Neural cell (in vitro differentiated cells): ENCODE measurements at regions not wholly inside any gene's neighbourhood (a gene's known extent, or its start where the extent isn't known, plus 50 kb on each side); places are given as distances from the start of the nearest gene placed in this dataset.
"Not testable (repeated sequence)": the region's sequence is repeated elsewhere in the genome, so short reads cannot be mapped to it uniquely, and the experiment has no call there.

Experiments
- H2AFZ ChIP-seq: fragments of 200-600, 300-800 bp; sonication (generic), shearing (Covaris generic); 2 replicates; pipeline ENCODE4 v1.6.0; 2014; ENCODE audit warnings: low read depth, mild to moderate bottlenecking, antibody characterized with exemption, low read length, moderate library complexity
- H3F3A ChIP-seq: fragments of 200-600 bp; shearing (Covaris generic); 2 replicates; pipeline ENCODE4 v1.6.1; 2016; ENCODE audit warnings: mild to moderate bottlenecking, moderate library complexity, mixed read lengths, antibody characterized with exemption, low read length; ENCODE audit not compliant: insufficient read depth, poor library complexity, severe bottlenecking
- H3K27ac ChIP-seq: fragments of 200-600, 300-800 bp; sonication (generic), shearing (Covaris generic); 2 replicates; pipeline ENCODE4 v1.5.1; 2014; ENCODE audit warnings: mild to moderate bottlenecking, low read length, moderate library complexity
- H3K27me3 ChIP-seq: fragments of 300-800, 200-600 bp; sonication (generic), shearing (Covaris generic); 2 replicates; pipeline ENCODE4 v1.6.0; 2014; ENCODE audit warnings: mild to moderate bottlenecking, low read depth, low read length, moderate library complexity; ENCODE audit not compliant: insufficient read depth
- H3K36me3 ChIP-seq: fragments of 300-800, 200-600 bp; sonication (generic), shearing (Covaris generic); 2 replicates; pipeline ENCODE4 v1.5.1; 2014; ENCODE audit warnings: mild to moderate bottlenecking, antibody characterized with exemption, low read length, moderate library complexity; ENCODE audit not compliant: insufficient read depth
- H3K4me2 ChIP-seq: fragments of 300-800, 200-600 bp; sonication (generic), shearing (Covaris generic); 2 replicates; pipeline ENCODE4 v1.6.0; 2014; ENCODE audit warnings: mild to moderate bottlenecking, low read length
- H3K4me3 ChIP-seq: fragments of 300-800, 200-600 bp; sonication (generic), shearing (Covaris generic); 2 replicates; pipeline ENCODE4 v1.5.1; 2014; ENCODE audit warnings: mild to moderate bottlenecking, low read length, moderate library complexity
- H3K79me2 ChIP-seq: fragments of 200-600 bp; shearing (Covaris generic); replicated peaks from 2 replicates; pipeline ENCODE4 v1.6.0; 2014; ENCODE audit warnings: mild to moderate bottlenecking, low read length, moderate library complexity; ENCODE audit not compliant: insufficient read depth
- H3K9ac ChIP-seq: fragments of 300-800, 200-600 bp; sonication (generic), shearing (Covaris generic); 2 replicates; pipeline ENCODE4 v1.6.1; 2016; ENCODE audit warnings: mild to moderate bottlenecking, low read length, mixed read lengths
- H3K9me2 ChIP-seq: fragments of 200-600 bp; shearing (Covaris generic); 2 replicates; pipeline ENCODE4 v1.6.1; 2016; ENCODE audit warnings: mild to moderate bottlenecking, low read length, mixed read lengths; ENCODE audit not compliant: insufficient read depth
- H3K9me3 ChIP-seq: fragments of 200-600, 300-800 bp; sonication (generic), shearing (Covaris generic); 2 replicates; pipeline ENCODE4 v1.6.1; 2016; ENCODE audit warnings: mild to moderate bottlenecking, mixed run types, low read length, moderate library complexity, mixed read lengths
- H4K20me1 ChIP-seq: fragments of 200-600 bp; shearing (Covaris generic); 2 replicates; pipeline ENCODE4 v1.6.1; 2016; ENCODE audit warnings: mild to moderate bottlenecking, mixed run types; ENCODE audit not compliant: insufficient read depth
- CTCF ChIP-seq: fragments of 450-650 bp; IDR thresholded peaks from 2 replicates; pipeline ENCODE4 v1.5.1; 2014; ENCODE audit warnings: antibody characterized with exemption, mild to moderate bottlenecking, moderate library complexity; ENCODE audit not compliant: poor library complexity, severe bottlenecking
- EP300 ChIP-seq: fragments of 450-650 bp; conservative IDR thresholded peaks from 2 replicates; pipeline ENCODE4 v1.6.1; 2014; ENCODE audit warnings: antibody characterized with exemption, mild to moderate bottlenecking, moderate library complexity; ENCODE audit not compliant: poor library complexity, severe bottlenecking
- EZH2 ChIP-seq: fragments of 200-600, 300-800 bp; shearing (Covaris generic), sonication (generic); IDR thresholded peaks from 2 replicates; pipeline ENCODE4 v1.6.1; 2014; ENCODE audit warnings: antibody characterized with exemption, low read length, borderline replicate concordance, mild to moderate bottlenecking; ENCODE audit not compliant: insufficient read depth, poor library complexity, severe bottlenecking
- MXI1 ChIP-seq: fragments of 450-650 bp; conservative IDR thresholded peaks from 2 replicates; pipeline ENCODE4 v1.6.1; 2014; ENCODE audit warnings: antibody characterized with exemption, mild to moderate bottlenecking; ENCODE audit not compliant: poor library complexity, severe bottlenecking
- POLR2AphosphoS5 ChIP-seq: IDR thresholded peaks from 2 replicates; pipeline ENCODE4 v1.6.1; 2012
- RAD21 ChIP-seq: fragments of 450-650 bp; conservative IDR thresholded peaks from 2 replicates; pipeline ENCODE4 v1.6.1; 2014; ENCODE audit warnings: antibody characterized with exemption, mild to moderate bottlenecking, moderate library complexity
- SMC3 ChIP-seq: fragments of 450-650 bp; conservative IDR thresholded peaks from 2 replicates; pipeline ENCODE4 v1.6.1; 2014; ENCODE audit warnings: antibody characterized with exemption, mild to moderate bottlenecking, moderate library complexity; ENCODE audit not compliant: poor library complexity
- TAF1 ChIP-seq: IDR thresholded peaks from 2 replicates; pipeline ENCODE4 v1.6.1; 2012; ENCODE audit warnings: low read depth
- TF ChIP-seq, protein P1 (sequence below): IDR thresholded peaks from 2 replicates; pipeline ENCODE4 v1.6.1; 2012; ENCODE audit warnings: borderline replicate concordance

- no peaks in the 10 kb centered on the region for H3K9me3 ChIP-seq
- no peaks in the 10 kb centered on the region for H3K36me3 ChIP-seq
- no peaks in the 10 kb centered on the region for H3K9me2 ChIP-seq
- H3K4me3 ChIP-seq: no peak overlapping the region
- H2AFZ ChIP-seq: no peak overlapping the region
- H4K20me1 ChIP-seq: no peaks in the 10 kb centered on the region
- H3K27me3 ChIP-seq: no peaks in the 10 kb centered on the region
- no peaks in the 10 kb centered on the region for H3K79me2 ChIP-seq
- H3F3A ChIP-seq: no peaks in the 10 kb centered on the region
- no peak overlapping the region for H3K27ac ChIP-seq
- TF ChIP-seq EZH2: no peak
- TF ChIP-seq, protein P1, sequence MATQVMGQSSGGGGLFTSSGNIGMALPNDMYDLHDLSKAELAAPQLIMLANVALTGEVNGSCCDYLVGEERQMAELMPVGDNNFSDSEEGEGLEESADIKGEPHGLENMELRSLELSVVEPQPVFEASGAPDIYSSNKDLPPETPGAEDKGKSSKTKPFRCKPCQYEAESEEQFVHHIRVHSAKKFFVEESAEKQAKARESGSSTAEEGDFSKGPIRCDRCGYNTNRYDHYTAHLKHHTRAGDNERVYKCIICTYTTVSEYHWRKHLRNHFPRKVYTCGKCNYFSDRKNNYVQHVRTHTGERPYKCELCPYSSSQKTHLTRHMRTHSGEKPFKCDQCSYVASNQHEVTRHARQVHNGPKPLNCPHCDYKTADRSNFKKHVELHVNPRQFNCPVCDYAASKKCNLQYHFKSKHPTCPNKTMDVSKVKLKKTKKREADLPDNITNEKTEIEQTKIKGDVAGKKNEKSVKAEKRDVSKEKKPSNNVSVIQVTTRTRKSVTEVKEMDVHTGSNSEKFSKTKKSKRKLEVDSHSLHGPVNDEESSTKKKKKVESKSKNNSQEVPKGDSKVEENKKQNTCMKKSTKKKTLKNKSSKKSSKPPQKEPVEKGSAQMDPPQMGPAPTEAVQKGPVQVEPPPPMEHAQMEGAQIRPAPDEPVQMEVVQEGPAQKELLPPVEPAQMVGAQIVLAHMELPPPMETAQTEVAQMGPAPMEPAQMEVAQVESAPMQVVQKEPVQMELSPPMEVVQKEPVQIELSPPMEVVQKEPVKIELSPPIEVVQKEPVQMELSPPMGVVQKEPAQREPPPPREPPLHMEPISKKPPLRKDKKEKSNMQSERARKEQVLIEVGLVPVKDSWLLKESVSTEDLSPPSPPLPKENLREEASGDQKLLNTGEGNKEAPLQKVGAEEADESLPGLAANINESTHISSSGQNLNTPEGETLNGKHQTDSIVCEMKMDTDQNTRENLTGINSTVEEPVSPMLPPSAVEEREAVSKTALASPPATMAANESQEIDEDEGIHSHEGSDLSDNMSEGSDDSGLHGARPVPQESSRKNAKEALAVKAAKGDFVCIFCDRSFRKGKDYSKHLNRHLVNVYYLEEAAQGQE: no peak
- TF ChIP-seq POLR2AphosphoS5: no peak
- TF ChIP-seq SMC3: no peak
- no peak for TF ChIP-seq TAF1
- no peak for TF ChIP-seq CTCF
- no peak for TF ChIP-seq MXI1
- no peak for TF ChIP-seq EP300
- no peak overlapping the region for H3K9ac ChIP-seq
- no peak overlapping the region for H3K4me2 ChIP-seq
Measured at GRCh38 chr4:115454228-115454627, 340.8 kb upstream of the NDST4 start.

DNA sequence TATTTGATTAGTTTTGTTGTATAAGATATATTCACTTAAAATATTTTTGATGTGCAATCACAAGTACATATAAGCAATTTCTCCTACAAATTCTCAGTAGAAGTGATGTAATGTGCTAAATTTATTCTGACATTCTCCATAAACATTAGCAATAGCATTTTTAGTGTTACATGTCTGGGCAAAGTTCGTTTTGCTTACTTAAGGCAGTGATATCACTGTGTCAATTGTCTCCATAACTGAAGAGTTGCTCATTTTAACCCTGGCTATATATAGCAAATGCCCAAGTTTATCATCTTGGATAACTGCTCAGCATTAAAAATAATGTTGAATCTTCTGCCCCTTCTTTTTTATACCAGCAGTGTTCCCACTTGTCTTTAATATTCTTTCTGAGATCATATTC lies 340.0 kb upstream of the NDST4 start:
- Histone ChIP-seq H3K9ac (no peak overlapping the region), H3K9me2 (no peaks in the 10 kb centered on the region), H3F3A (no peaks in the 10 kb centered on the region), H2AFZ (no peak overlapping the region), H3K9me3 (no peaks in the 10 kb centered on the region), H3K4me3 (no peak overlapping the region), H3K36me3 (no peaks in the 10 kb centered on the region), H3K27me3 (no peaks in the 10 kb centered on the region), H3K4me2 (no peak overlapping the region), H3K79me2 (no peaks in the 10 kb centered on the region), H4K20me1 (no peaks in the 10 kb centered on the region), H3K27ac (no peak overlapping the region)
- TF ChIP-seq POLR2AphosphoS5 (no peak), TAF1 (no peak), MXI1 (no peak), EP300 (no peak), EZH2 (no peak), RAD21 (no peak), SMC3 (no peak)
- TF ChIP-seq, protein P1: no peak

- H3K4me3 ChIP-seq, H3K27ac ChIP-seq, H4K20me1 ChIP-seq, H2AFZ ChIP-seq, H3K79me2 ChIP-seq, H3K27me3 ChIP-seq, H3K9me2 ChIP-seq, H3K36me3 ChIP-seq, H3K9ac ChIP-seq, H3K4me2 ChIP-seq, H3K9me3 ChIP-seq, H3F3A ChIP-seq: not testable (repeated sequence)
Measured at GRCh38 chr4:115452229-115452628, 338.8 kb upstream of the NDST4 start.
